ENCODE measurements at regions not wholly inside any gene's neighbourhood (a gene's known extent, or its start where the extent isn't known, plus 50 kb on each side); places are given as distances from the start of the nearest gene placed in this dataset.

- TF ChIP-seq, protein P1, sequence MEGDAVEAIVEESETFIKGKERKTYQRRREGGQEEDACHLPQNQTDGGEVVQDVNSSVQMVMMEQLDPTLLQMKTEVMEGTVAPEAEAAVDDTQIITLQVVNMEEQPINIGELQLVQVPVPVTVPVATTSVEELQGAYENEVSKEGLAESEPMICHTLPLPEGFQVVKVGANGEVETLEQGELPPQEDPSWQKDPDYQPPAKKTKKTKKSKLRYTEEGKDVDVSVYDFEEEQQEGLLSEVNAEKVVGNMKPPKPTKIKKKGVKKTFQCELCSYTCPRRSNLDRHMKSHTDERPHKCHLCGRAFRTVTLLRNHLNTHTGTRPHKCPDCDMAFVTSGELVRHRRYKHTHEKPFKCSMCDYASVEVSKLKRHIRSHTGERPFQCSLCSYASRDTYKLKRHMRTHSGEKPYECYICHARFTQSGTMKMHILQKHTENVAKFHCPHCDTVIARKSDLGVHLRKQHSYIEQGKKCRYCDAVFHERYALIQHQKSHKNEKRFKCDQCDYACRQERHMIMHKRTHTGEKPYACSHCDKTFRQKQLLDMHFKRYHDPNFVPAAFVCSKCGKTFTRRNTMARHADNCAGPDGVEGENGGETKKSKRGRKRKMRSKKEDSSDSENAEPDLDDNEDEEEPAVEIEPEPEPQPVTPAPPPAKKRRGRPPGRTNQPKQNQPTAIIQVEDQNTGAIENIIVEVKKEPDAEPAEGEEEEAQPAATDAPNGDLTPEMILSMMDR (IDR thresholded peaks at IDR 0.05), result no peak
- no peak for TF ChIP-seq POLR2A (IDR thresholded peaks at IDR 0.05)
- no peak for TF ChIP-seq POLR2AphosphoS5 (IDR thresholded peaks at IDR 0.05)
Measured at GRCh38 chr6:84390851-84391250, 163.4 kb upstream of the CEP162 start.
